A549 (cell line): ENCODE measurements at regions not wholly inside any gene's neighbourhood (a gene's known extent, or its start where the extent isn't known, plus 50 kb on each side); places are given as distances from the start of the nearest gene placed in this dataset.
A peak's percentile ranks its signal among the peaks of the same experiment; 100 is the strongest.

Experiments used
- ATAC-seq, 2 experiments: fragments of 200-7000 bp in 1 of 2; fragments of >200 bp in 1 of 2; cut with Nextera tagmentation in 1 of 2; cut with Tn5 transposase in 1 of 2; 3 replicates each; pipeline versions ENCODE4 v1.8.0 to v1.9.1; 2018 to 2020; ENCODE audit warnings: mild to moderate bottlenecking in 1 of 2, moderate library complexity in 1 of 2
- CTCF ChIA-PET: fragments of 300-600 bp; sonication (Branson Sonifier 250); formaldehyde crosslinking; extraction: SDS; loops from one replicate; lab custom pipeline; 2021; ENCODE audit warnings: antibody characterized with exemption, inconsistent platforms; lab: Yijun Ruan, JAX
- POLR2A ChIA-PET: fragments of 350-600 bp; formaldehyde crosslinking; extraction: SDS; loops from one replicate; lab custom pipeline; 2021; ENCODE audit warnings: antibody characterized with exemption, inconsistent platforms; lab: Yijun Ruan, JAX
- DNase-seq, 2 experiments: peaks; one replicate each; pipeline versions ENCODE4 v3.0.0 to v3.0.0-alpha.2; 2011 to 2016; ENCODE audit warnings: low read depth in 1 of 2, low spot score in 1 of 2
- FAIRE-seq: peaks from 2 replicates; lab custom pipeline; 2011; peaks lifted over from hg19 to GRCh38; lab: Jason Lieb, UNC
- H3K27ac ChIP-seq, 2 experiments: fragments of >200 bp; sonication (Bioruptor Twin); formaldehyde crosslinking; 3 replicates each; pipeline ENCODE4 v1.5.1; 2016 to 2017
- H3K4me1 ChIP-seq: fragments of >200 bp; sonication (Bioruptor Twin); formaldehyde crosslinking; 3 replicates; pipeline ENCODE4 v1.6.1; 2016
- H3K4me2 ChIP-seq: fragments of >200 bp; sonication (Bioruptor Twin); formaldehyde crosslinking; 3 replicates; pipeline ENCODE4 v1.6.1; 2016
- H3K4me3 ChIP-seq: fragments of >200 bp; sonication (Bioruptor Twin); formaldehyde crosslinking; 3 replicates; pipeline ENCODE4 v1.5.1; 2016
- H3K9me3 ChIP-seq: fragments of >200 bp; sonication (Bioruptor Twin); formaldehyde crosslinking; 3 replicates; pipeline ENCODE4 v1.6.1; 2016
- ATOH8 ChIP-seq: fragments of 250-450 bp; sonication (Bioruptor Pico); IDR thresholded peaks from 2 replicates; pipeline ENCODE4 v1.5.0; 2020; ENCODE audit warnings: low read depth, mild to moderate bottlenecking, moderate library complexity
- BCL3 ChIP-seq: fragments of >200 bp; sonication (Bioruptor Twin); formaldehyde crosslinking; IDR thresholded peaks from 3 replicates; pipeline ENCODE4 v1.6.1; 2016
- BHLHE40 ChIP-seq: IDR thresholded peaks from 2 replicates; pipeline ENCODE4 v1.6.1; 2012; ENCODE audit warnings: low read depth, low read length, inconsistent platforms
- CBX2 ChIP-seq: fragments of 200-600 bp; sonication (generic); IDR thresholded peaks from 2 replicates; pipeline ENCODE4 v1.6.1; 2016; ENCODE audit warnings: low read depth, mild to moderate bottlenecking, borderline replicate concordance
- CHD4 ChIP-seq: fragments of 200-600 bp; sonication (generic); IDR thresholded peaks from 2 replicates; pipeline ENCODE4 v1.6.1; 2016; ENCODE audit warnings: antibody characterized with exemption, mild to moderate bottlenecking, borderline replicate concordance
- E2F6 ChIP-seq: IDR thresholded peaks from 2 replicates; pipeline ENCODE4 v1.6.1; 2012; ENCODE audit warnings: low read depth, borderline replicate concordance
- FOSL2 ChIP-seq, 2 experiments: fragments of 450-650 bp in 1 of 2; fragments of >200 bp in 1 of 2; sonication (Bioruptor Twin) in 1 of 2; formaldehyde crosslinking; IDR thresholded peaks; 2 replicates each; pipeline versions ENCODE4 v1.5.0 to v1.6.1; 2016 to 2020; ENCODE audit warnings: mild to moderate bottlenecking in 1 of 2, moderate library complexity in 1 of 2
- FOXS1 ChIP-seq: fragments of 250-450 bp; sonication (Bioruptor Pico); IDR thresholded peaks from 2 replicates; pipeline ENCODE4 v1.5.0; 2020; ENCODE audit warnings: mild to moderate bottlenecking, moderate library complexity
- HDAC2 ChIP-seq: fragments of 200-600 bp; sonication (generic); IDR thresholded peaks from 2 replicates; pipeline ENCODE4 v1.6.1; 2016
- HOXA7 ChIP-seq: fragments of 250-450 bp; sonication (Bioruptor Pico); IDR thresholded peaks from 2 replicates; pipeline ENCODE4 v1.5.0; 2020; ENCODE audit warnings: mild to moderate bottlenecking, moderate library complexity
- KDM1A ChIP-seq: fragments of 200-600 bp; sonication (generic); IDR thresholded peaks from 2 replicates; pipeline ENCODE4 v1.6.1; 2016; ENCODE audit warnings: low read depth, mild to moderate bottlenecking
- KDM5A ChIP-seq: fragments of 200-600 bp; sonication (generic); IDR thresholded peaks from 2 replicates; pipeline ENCODE4 v1.6.1; 2016; ENCODE audit warnings: antibody characterized with exemption, mild to moderate bottlenecking
- MAFK ChIP-seq: fragments of 450-650 bp; IDR thresholded peaks from 2 replicates; pipeline ENCODE4 v1.6.1; 2014; ENCODE audit not compliant: partially characterized antibody
- MYC ChIP-seq: IDR thresholded peaks from 2 replicates; pipeline ENCODE4 v1.6.1; 2012; ENCODE audit warnings: mild to moderate bottlenecking, inconsistent platforms, low read length, improper control_type of control experiment, borderline replicate concordance
- NR3C1 ChIP-seq: fragments of >200 bp; sonication (Bioruptor Twin); formaldehyde crosslinking; IDR thresholded peaks from 3 replicates; pipeline ENCODE4 v1.6.1; 2017
- PHF8 ChIP-seq: fragments of 200-600 bp; sonication (generic); IDR thresholded peaks from 2 replicates; pipeline ENCODE4 v1.6.1; 2016; ENCODE audit warnings: low read depth, mild to moderate bottlenecking, antibody characterized with exemption, moderate library complexity, borderline replicate concordance
- POLR2AphosphoS2 ChIP-seq: conservative IDR thresholded peaks from 2 replicates; pipeline ENCODE4 v1.6.1; 2012; ENCODE audit warnings: low read length, improper control_type of control experiment, inconsistent platforms
- RAD21 ChIP-seq, 2 experiments: fragments of >200 bp in 1 of 2; sonication (Bioruptor Twin) in 1 of 2; formaldehyde crosslinking in 1 of 2; IDR thresholded peaks in 1 of 2; conservative IDR thresholded peaks in 1 of 2; 2 replicates in 1 of 2; 3 replicates in 1 of 2; pipeline ENCODE4 v1.6.1; 2012 to 2018; ENCODE audit warnings: inconsistent platforms in 1 of 2
- RFX5 ChIP-seq: fragments of 450-650 bp; IDR thresholded peaks from 2 replicates; pipeline ENCODE4 v1.7.1; 2014; ENCODE audit warnings: antibody characterized with exemption, mild to moderate bottlenecking, moderate library complexity
- whole genome bisulfite sequencing: methylation state at CpG from one replicate; pipeline ENCODE4 v1.1.6; 2017; ENCODE audit errors: missing lambda C conversion rate; 5-methylcytosine and 5-hydroxymethylcytosine counted together

GRCh38 chr21:28229814-28230213 is 762.9 kb downstream of the LTN1 start:
- CTCF ChIA-PET: no interaction called here
- H3K27ac ChIP-seq: no peak overlapping the region

GRCh38 chr21:28228636-28228995 is 764.1 kb downstream of the LTN1 start:
- CTCF ChIA-PET: no interaction called here
- WGBS: 8% methylated on average over 2 of the region's 2 CpGs

More at GRCh38 chr21:28229814-28230213, 762.9 kb downstream of the LTN1 start:
- WGBS: 15% methylated on average over 4 of the region's 4 CpGs
- POLR2A ChIA-PET: no interaction called here
- Histone ChIP-seq H3K9me3 (no peaks in the 10 kb centered on the region), H3K4me1 (no peaks in the 10 kb centered on the region), H3K4me2 (no peak overlapping the region), H3K4me3 (no peak overlapping the region)
- peak in 1 of 2 experiments; percentile 7 for DNase-seq
- no peak for ATAC-seq
- TF ChIP-seq MAFK: peak; percentile 8
- no peak for TF ChIP-seq E2F6
- no peak for FAIRE-seq

GRCh38 chr21:28227881-28228635 is 764.6 kb downstream of the LTN1 start:
- CTCF ChIA-PET: no interaction called here
- no peak overlapping the region for H3K4me3 ChIP-seq
- FAIRE-seq (no peak), ATAC-seq (no peak), DNase-seq (no peak)
- no peaks in the 10 kb centered on the region for H3K9me3 ChIP-seq
- H3K4me1 ChIP-seq: no peaks in the 10 kb centered on the region
- H3K27ac ChIP-seq: no peak overlapping the region
- no peak overlapping the region for H3K4me2 ChIP-seq
- POLR2A ChIA-PET: no interaction called here
- 12% methylated on average over 4 of the region's 4 CpGs for WGBS
- TF ChIP-seq CHD4: no peak
- TF ChIP-seq MYC: no peak
- no peak for TF ChIP-seq NR3C1
- no peak for TF ChIP-seq KDM5A
- TF ChIP-seq POLR2AphosphoS2: no peak
- no peak for TF ChIP-seq CBX2
- no peak for TF ChIP-seq RAD21 (conservative IDR thresholded peaks at IDR 0.05 in 1 of 2, IDR thresholded peaks at IDR 0.05 in 1 of 2)
- TF ChIP-seq ATOH8 (CRISPR knock-in tag): no peak
- no peak for TF ChIP-seq BCL3
- TF ChIP-seq KDM1A: no peak
- TF ChIP-seq FOSL2 (IDR thresholded peaks at IDR 0.05): no peak
- TF ChIP-seq FOSL2 (CRISPR knock-in tag; IDR thresholded peaks at IDR 0.05): no peak
- TF ChIP-seq RFX5: no peak
- no peak for TF ChIP-seq HOXA7 (CRISPR knock-in tag)
- TF ChIP-seq HDAC2: no peak
- TF ChIP-seq, all 56 proteins: peak for 0

More at GRCh38 chr21:28228636-28228995, 764.1 kb downstream of the LTN1 start:
- H3K9me3 ChIP-seq: no peaks in the 10 kb centered on the region
- no peak overlapping the region for H3K4me2 ChIP-seq
- FAIRE-seq: no peak
- no peak for TF ChIP-seq BHLHE40
- TF ChIP-seq FOXS1 (CRISPR knock-in tag): no peak
- no peak for TF ChIP-seq PHF8
- no peak overlapping the region for H3K27ac ChIP-seq
- ATAC-seq: no peak
- no peaks in the 10 kb centered on the region for H3K4me1 ChIP-seq
- no peak for DNase-seq
- POLR2A ChIA-PET: no interaction called here
- H3K4me3 ChIP-seq: no peak overlapping the region
